HepG2 (cell line): ENCODE measurements at regions not wholly inside any gene's neighbourhood (a gene's known extent, or its start where the extent isn't known, plus 50 kb on each side); places are given as distances from the start of the nearest gene placed in this dataset.

Source experiments
- ARNTL ChIP-seq: sonication (generic); formaldehyde crosslinking; IDR thresholded peaks from 2 replicates; pipeline ENCODE4 v1.4.0; 2020; ENCODE audit warnings: mild to moderate bottlenecking, missing genetic modification reagents
- HDAC6 ChIP-seq: fragments of 200-600 bp; sonication (generic); IDR thresholded peaks from 2 replicates; pipeline ENCODE4 v1.7.0; 2017; ENCODE audit warnings: mild to moderate bottlenecking, antibody characterized with exemption, low read length, low read depth
- NRL ChIP-seq: sonication (generic); formaldehyde crosslinking; IDR thresholded peaks from 2 replicates; pipeline ENCODE4 v1.5.0; 2020; ENCODE audit warnings: missing genetic modification reagents, mild to moderate bottlenecking, moderate library complexity, borderline replicate concordance
- SNAPC4 ChIP-seq: sonication (generic); formaldehyde crosslinking; IDR thresholded peaks from 2 replicates; pipeline ENCODE4 v1.4.0; 2020; ENCODE audit warnings: mild to moderate bottlenecking, missing genetic modification reagents
- ZNF343 ChIP-seq: sonication (generic); formaldehyde crosslinking; IDR thresholded peaks from 2 replicates; pipeline ENCODE4 v1.4.0; 2020; ENCODE audit warnings: mild to moderate bottlenecking, missing genetic modification reagents
- ZNF512 ChIP-seq: sonication (generic); formaldehyde crosslinking; IDR thresholded peaks from 2 replicates; pipeline ENCODE4 v1.4.0; 2020; ENCODE audit warnings: mild to moderate bottlenecking, missing genetic modification reagents
- ZNF570 ChIP-seq: sonication (generic); formaldehyde crosslinking; IDR thresholded peaks from 2 replicates; pipeline ENCODE4 v1.4.0; 2020; ENCODE audit warnings: mild to moderate bottlenecking, missing genetic modification reagents, borderline replicate concordance
- ZNF576 ChIP-seq: sonication (generic); formaldehyde crosslinking; IDR thresholded peaks from 2 replicates; pipeline ENCODE4 v1.4.0; 2020; ENCODE audit warnings: mild to moderate bottlenecking, missing genetic modification reagents

GRCh38 chr7:31432836-31433340, 81.0 kb upstream of the ITPRID1 start (continued):
- TF ChIP-seq ZNF570 (CRISPR knock-in tag) (no peak), ARNTL (CRISPR knock-in tag) (no peak), SNAPC4 (no peak), NRL (CRISPR knock-in tag) (no peak), ZNF343 (no peak), ZNF576 (no peak), ZNF512 (CRISPR knock-in tag) (no peak), HDAC6 (no peak)
